ENCODE measurements at regions not wholly inside any gene's neighbourhood (a gene's known extent, or its start where the extent isn't known, plus 50 kb on each side); places are given as distances from the start of the nearest gene placed in this dataset.

DNA sequence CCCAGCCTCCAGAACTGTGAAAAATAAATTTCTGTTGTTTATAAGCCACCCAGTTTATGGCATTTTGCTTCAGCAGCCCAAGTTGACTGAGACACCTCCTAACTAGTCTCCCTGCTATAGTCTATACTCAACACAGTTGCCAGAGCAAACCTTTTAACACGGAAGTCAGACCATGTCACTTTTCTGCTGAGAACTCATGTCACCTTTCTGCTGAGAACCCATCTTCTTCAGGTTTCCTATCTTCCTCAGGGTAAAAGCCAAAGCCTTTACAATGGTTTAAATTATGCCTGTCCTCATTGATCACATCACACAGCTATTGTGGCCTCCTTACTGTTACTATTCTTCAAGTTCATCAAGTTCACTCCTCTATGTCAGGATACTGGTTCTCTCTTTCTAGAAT lies 74.3 kb upstream of the SOX6 start:
- ATAC-seq: no peak

- no peak for ATAC-seq
Observed at GRCh38 chr11:16421826-16422225, 65.5 kb upstream of the SOX6 start.

GRCh38 chr11:16418428-16419097 lies 62.2 kb upstream of the SOX6 start:
- no peak for ATAC-seq

DNA sequence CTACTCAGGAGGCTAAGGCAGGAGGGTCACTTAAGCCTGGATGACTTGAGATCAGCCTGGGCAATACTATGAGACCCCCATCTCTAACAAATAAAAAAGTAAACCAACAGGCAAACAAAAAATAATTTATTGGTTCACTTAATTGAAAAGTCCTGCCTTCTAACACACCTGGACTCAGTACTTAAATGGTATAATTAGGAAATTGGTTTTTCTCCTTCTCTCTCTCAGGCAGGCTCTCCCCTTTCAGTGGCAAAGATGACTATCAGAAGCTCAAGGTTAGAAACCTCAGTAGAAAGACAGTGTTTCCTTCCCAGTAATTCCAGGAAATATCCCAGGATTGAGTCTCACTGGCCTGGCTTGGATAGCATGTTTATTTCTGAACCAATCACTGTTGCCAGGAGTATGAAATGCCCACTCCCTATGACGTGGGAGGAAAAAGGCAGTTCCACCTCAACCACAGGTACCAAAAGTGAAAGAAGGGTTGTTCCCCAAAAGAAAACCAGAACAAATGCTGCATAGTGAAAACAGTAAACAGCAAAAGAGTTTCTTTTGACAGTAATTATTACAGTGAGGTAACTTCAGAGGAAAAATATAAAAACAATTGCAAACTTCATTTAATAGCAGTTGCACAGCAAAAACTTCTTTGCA lies 56.3 kb upstream of the SOX6 start:
- no peak for ATAC-seq

- ATAC-seq: peak; percentile 76
Observed at GRCh38 chr11:16410479-16410878, 54.1 kb upstream of the SOX6 start.

DNA sequence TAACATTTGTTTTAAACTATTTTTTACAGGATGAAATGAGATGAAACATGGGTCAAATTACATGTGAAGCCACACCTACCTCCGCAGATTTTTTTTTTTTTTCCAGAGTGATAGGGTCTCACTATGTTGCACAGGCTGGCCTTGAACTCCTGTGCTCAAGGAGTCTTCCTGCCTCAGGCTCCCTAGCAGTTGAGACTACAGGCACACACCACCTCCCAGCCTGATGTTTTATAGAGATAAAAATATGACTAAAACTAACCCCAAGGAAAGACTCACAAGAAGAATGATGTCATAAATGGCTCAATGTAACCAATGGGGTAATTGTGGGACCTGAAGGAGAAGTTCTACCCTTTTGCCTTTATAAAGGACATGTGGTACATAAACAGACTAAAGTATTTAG lies 52.3 kb upstream of the SOX6 start:
- no peak for ATAC-seq

DNA sequence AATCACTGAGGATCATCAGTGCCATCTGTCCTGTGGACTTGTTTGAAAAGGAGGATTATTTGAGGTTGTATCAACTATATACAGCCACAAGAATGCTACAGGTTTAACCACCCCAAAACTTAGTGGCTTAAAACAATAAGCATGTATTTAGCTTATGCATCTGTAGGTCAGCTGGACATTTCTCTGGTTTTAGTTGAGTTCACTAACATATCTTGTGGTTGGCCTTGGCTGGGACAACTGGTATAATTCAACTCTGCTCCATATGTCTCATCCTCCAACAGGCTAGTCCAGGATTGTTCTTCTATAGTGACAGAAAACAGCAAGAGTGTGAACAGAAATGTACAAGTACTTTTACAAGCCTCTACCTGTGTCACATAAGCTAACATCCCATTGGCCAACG lies 49.9 kb upstream of the SOX6 start:
- no peak for ATAC-seq
